ENCODE measurements at regions not wholly inside any gene's neighbourhood (a gene's known extent, or its start where the extent isn't known, plus 50 kb on each side); places are given as distances from the start of the nearest gene placed in this dataset.

DNA sequence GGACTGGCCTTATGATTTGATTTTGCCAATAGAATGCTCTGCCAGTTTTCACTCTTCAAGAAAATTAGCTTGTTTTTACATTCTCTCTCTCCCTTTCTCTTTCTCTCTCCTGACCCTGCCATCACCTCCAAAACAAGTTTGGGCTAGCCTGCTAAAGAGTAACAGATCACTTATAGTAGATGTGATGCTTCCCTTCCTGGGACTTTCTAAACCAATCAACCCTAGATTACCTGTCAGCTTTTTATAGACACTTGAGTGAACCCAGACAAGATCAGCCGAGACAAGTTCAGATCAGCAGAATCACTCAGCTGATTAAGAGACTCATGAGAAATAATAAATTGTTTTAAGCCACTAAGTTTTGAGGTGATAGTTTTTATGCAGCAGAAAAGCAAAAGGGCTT, 521.2 kb downstream of the ANKRD50 start:
- TF ChIP-seq, protein P1, sequence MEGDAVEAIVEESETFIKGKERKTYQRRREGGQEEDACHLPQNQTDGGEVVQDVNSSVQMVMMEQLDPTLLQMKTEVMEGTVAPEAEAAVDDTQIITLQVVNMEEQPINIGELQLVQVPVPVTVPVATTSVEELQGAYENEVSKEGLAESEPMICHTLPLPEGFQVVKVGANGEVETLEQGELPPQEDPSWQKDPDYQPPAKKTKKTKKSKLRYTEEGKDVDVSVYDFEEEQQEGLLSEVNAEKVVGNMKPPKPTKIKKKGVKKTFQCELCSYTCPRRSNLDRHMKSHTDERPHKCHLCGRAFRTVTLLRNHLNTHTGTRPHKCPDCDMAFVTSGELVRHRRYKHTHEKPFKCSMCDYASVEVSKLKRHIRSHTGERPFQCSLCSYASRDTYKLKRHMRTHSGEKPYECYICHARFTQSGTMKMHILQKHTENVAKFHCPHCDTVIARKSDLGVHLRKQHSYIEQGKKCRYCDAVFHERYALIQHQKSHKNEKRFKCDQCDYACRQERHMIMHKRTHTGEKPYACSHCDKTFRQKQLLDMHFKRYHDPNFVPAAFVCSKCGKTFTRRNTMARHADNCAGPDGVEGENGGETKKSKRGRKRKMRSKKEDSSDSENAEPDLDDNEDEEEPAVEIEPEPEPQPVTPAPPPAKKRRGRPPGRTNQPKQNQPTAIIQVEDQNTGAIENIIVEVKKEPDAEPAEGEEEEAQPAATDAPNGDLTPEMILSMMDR (optimal IDR thresholded peaks at IDR 0.05 in 1 of 3, IDR thresholded peaks at IDR 0.05 in 1 of 3, conservative IDR thresholded peaks at IDR 0.05 in 1 of 3; ENCODE audit: extremely low read depth in 1 of 3, insufficient read depth in 2 of 3, low read length in 3 of 3), result no peak
- no peak for TF ChIP-seq EZH2 (IDR thresholded peaks at IDR 0.05; ENCODE audit: low read length)
